Mucosa of descending colon (tissue), 3 donors: ENCODE measurements at regions not wholly inside any gene's neighbourhood (a gene's known extent, or its start where the extent isn't known, plus 50 kb on each side); places are given as distances from the start of the nearest gene placed in this dataset.

Experiments used
- ATAC-seq: fragments of 200-7000 bp; cut with Tn5 transposase; one replicate; pipeline ENCODE4 v1.9.1; 2020; ENCODE audit warnings: mild to moderate bottlenecking, moderate library complexity
- DNase-seq, 3 donors: peaks; one replicate each; pipeline ENCODE4 v3.0.0-alpha.2; 2020
- H3K36me3 ChIP-seq: fragments of 200-600 bp; one replicate; pipeline ENCODE4 v1.8.0; 2021; ENCODE audit warnings: low read depth, mild to moderate bottlenecking
- H3K4me1 ChIP-seq: fragments of 200-600 bp; one replicate; pipeline ENCODE4 v1.8.0; 2021; ENCODE audit warnings: low read depth, mild to moderate bottlenecking
- H3K4me3 ChIP-seq: fragments of 200-600 bp; one replicate; pipeline ENCODE4 v1.8.0; 2021; ENCODE audit warnings: mild to moderate bottlenecking
- H3K9me3 ChIP-seq: fragments of 200-600 bp; one replicate; pipeline ENCODE4 v1.8.0; 2021; ENCODE audit warnings: mild to moderate bottlenecking
- intact Hi-C, 2 donors: fragments of 100-400 bp; cut with DNase I in 1 of 2; cut with micrococcal nuclease in 1 of 2; formaldehyde crosslinking; loops; one replicate each; pipeline versions ENCODE4 v1.11.0 to v1.11.1; 2022; cut with DNase I, micrococcal nuclease
- TF ChIP-seq, protein P1 (sequence below): fragments of 200-600 bp; IDR thresholded peaks from one replicate; pipeline ENCODE4 v1.8.0; 2022; ENCODE audit warnings: antibody characterized with exemption, mild to moderate bottlenecking
- donor health status: DM: no; HTN: no; CAD: no; lungs with moderate emphysema.
- donor health status: DM: no; HTN: no; CAD: no.
- donor health status: DM: no; HTN: yes; CAD: no.

GRCh38 chr14:50008562-50008961 lies 107.8 kb downstream of the VCPKMT start:
- TF ChIP-seq, protein P1, sequence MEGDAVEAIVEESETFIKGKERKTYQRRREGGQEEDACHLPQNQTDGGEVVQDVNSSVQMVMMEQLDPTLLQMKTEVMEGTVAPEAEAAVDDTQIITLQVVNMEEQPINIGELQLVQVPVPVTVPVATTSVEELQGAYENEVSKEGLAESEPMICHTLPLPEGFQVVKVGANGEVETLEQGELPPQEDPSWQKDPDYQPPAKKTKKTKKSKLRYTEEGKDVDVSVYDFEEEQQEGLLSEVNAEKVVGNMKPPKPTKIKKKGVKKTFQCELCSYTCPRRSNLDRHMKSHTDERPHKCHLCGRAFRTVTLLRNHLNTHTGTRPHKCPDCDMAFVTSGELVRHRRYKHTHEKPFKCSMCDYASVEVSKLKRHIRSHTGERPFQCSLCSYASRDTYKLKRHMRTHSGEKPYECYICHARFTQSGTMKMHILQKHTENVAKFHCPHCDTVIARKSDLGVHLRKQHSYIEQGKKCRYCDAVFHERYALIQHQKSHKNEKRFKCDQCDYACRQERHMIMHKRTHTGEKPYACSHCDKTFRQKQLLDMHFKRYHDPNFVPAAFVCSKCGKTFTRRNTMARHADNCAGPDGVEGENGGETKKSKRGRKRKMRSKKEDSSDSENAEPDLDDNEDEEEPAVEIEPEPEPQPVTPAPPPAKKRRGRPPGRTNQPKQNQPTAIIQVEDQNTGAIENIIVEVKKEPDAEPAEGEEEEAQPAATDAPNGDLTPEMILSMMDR: no peak
- Histone ChIP-seq H3K36me3 (no peaks in the 10 kb centered on the region), H3K4me3 (no peak overlapping the region), H3K9me3 (no peaks in the 10 kb centered on the region), H3K4me1 (peaks cover 17% of the 10 kb centered on the region)
- no peak for DNase-seq
- no peak for ATAC-seq
- intact Hi-C loops: no loop called here

DNA sequence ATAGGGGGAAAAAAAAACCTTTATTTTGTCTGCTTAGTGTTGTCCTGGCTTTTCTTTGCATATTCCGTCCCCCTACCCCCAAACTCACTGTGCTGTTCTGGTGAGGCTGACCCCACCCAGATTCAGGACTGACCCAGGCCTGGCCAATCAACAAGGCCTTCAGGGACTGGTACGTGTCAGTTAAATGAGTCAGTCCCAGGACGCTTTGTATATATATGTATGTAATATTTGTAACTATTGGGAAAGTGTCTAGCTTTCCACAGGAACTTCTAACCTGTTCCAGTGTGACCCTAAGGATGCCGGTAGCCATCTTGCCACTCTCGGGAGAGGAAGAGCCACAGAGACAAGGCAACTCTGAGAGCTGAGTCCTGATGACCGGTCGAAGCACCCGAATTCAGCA lies 107.4 kb downstream of the VCPKMT start:
- ATAC-seq (no peak), DNase-seq (no peak)
- peaks cover 16% of the 10 kb centered on the region for H3K4me1 ChIP-seq
- no peaks in the 10 kb centered on the region for H3K9me3 ChIP-seq
- TF ChIP-seq, protein P1: no peak
- intact Hi-C loops: no loop called here
- no peak overlapping the region for H3K4me3 ChIP-seq
- H3K36me3 ChIP-seq: no peaks in the 10 kb centered on the region

DNA sequence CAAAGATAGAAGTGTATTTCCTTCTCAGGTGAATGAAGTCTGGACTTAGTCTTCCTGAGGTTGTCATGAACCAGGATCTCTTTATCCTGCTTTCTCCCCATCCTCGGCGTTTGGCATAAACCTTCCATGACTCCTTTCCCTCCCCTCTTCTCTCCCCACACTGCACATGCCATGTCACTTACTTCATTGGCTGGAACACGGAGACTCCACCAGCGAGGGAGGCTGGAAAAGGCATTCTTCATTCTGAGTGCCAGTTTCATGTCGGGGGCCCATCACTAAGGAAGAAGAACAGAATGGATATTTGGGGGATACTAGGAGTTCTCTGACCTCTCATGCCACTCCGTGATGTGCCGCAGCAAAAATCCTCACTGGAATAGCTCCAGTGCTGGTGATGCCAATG lies 105.6 kb downstream of the VCPKMT start:
- H3K36me3 ChIP-seq: no peaks in the 10 kb centered on the region
- peaks cover 12% of the 10 kb centered on the region for H3K4me1 ChIP-seq
- no peak for DNase-seq
- no peak for ATAC-seq
- H3K9me3 ChIP-seq: no peaks in the 10 kb centered on the region
- intact Hi-C loops: no loop called here
- TF ChIP-seq, protein P1: no peak
- no peak overlapping the region for H3K4me3 ChIP-seq

DNA sequence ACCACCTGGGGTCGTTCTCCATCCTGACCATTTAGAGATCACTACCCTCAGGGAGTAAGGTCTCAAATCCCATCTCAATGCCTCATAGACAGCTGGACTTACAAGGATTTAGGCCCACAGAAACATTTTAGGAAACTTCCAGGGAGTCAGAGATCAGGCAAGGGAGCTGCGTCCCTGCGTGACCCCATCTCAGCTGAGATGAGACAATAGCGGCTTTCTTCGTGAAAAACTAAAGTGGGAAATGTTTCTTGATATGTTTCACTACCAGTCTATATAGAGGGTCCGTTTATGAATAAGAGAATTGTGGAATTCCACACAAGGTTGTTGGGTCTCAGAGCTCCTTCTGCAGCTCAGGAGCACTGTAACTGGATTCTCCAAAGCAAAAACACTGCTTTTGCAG lies 105.1 kb downstream of the VCPKMT start:
- no peaks in the 10 kb centered on the region for H3K36me3 ChIP-seq
- no peaks in the 10 kb centered on the region for H3K9me3 ChIP-seq
- peaks cover 12% of the 10 kb centered on the region for H3K4me1 ChIP-seq
- DNase-seq (no peak), ATAC-seq (no peak)
- TF ChIP-seq, protein P1: no peak
- intact Hi-C loops: no loop called here
- no peak overlapping the region for H3K4me3 ChIP-seq

DNA sequence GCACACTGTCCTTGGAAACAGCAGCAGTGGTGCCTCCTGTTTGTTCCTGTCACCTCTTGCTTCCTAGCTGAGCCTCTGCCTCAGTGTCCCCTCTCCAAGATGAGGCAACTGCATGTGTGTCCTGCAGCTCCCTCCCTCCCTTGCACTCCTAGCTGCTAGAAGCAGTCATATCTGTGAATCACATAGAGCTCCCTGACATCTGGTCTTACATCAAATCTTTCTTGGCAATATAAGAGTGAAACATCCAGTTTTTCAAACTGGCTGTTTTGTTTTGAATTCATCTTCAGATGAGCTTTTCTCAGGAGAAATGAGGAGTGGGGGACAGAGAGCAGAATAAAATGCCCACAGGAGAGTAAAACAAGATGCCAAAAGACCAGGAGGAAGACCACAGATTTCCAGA lies 103.7 kb downstream of the VCPKMT start:
- ATAC-seq: no peak

More for the DNA sequence above, 103.7 kb downstream of the VCPKMT start:
- intact Hi-C loops: no loop called here
- TF ChIP-seq, protein P1: no peak
- Histone ChIP-seq H3K4me3 (no peak overlapping the region), H3K4me1 (peaks cover 5% of the 10 kb centered on the region), H3K9me3 (no peaks in the 10 kb centered on the region), H3K36me3 (no peaks in the 10 kb centered on the region)
- DNase-seq: no peak
